ENCODE measurements at regions not wholly inside any gene's neighbourhood (a gene's known extent, or its start where the extent isn't known, plus 50 kb on each side); places are given as distances from the start of the nearest gene placed in this dataset.

- H3K4me3 ChIP-seq (ENCODE audit: low read length), result no peak overlapping the region
- H3K36me3 ChIP-seq (ENCODE audit: control insufficient read depth, insufficient read depth, low read length), result no peaks in the 10 kb centered on the region
- DNase-seq, result no peak
- H3K4me1 Mint-ChIP-seq, result no peaks in the 10 kb centered on the region
- no peaks in the 10 kb centered on the region for H3K27me3 ChIP-seq (ENCODE audit: control insufficient read depth, insufficient read depth, low read length, poor library complexity, severe bottlenecking)
- H3K36me3 Mint-ChIP-seq (ENCODE audit: low read depth), result no peaks in the 10 kb centered on the region
- no peak overlapping the region for H3K27ac Mint-ChIP-seq
- no peaks in the 10 kb centered on the region for H3K27me3 Mint-ChIP-seq (ENCODE audit: insufficient read depth)
- H3K9me3 Mint-ChIP-seq, result peaks cover 2% of the 10 kb centered on the region
- no peak overlapping the region for H3K9ac ChIP-seq (ENCODE audit: extremely low read depth, low read length, poor library complexity, severe bottlenecking)
- H3K27ac ChIP-seq (ENCODE audit: low read depth, low read length), result no peak overlapping the region
- no peaks in the 10 kb centered on the region for H3K4me1 ChIP-seq (ENCODE audit: control insufficient read depth, insufficient read depth, low read length)
- H3K9me3 ChIP-seq (ENCODE audit: control insufficient read depth, low read length), result no peaks in the 10 kb centered on the region
- TF ChIP-seq, protein P1, sequence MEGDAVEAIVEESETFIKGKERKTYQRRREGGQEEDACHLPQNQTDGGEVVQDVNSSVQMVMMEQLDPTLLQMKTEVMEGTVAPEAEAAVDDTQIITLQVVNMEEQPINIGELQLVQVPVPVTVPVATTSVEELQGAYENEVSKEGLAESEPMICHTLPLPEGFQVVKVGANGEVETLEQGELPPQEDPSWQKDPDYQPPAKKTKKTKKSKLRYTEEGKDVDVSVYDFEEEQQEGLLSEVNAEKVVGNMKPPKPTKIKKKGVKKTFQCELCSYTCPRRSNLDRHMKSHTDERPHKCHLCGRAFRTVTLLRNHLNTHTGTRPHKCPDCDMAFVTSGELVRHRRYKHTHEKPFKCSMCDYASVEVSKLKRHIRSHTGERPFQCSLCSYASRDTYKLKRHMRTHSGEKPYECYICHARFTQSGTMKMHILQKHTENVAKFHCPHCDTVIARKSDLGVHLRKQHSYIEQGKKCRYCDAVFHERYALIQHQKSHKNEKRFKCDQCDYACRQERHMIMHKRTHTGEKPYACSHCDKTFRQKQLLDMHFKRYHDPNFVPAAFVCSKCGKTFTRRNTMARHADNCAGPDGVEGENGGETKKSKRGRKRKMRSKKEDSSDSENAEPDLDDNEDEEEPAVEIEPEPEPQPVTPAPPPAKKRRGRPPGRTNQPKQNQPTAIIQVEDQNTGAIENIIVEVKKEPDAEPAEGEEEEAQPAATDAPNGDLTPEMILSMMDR (conservative IDR thresholded peaks at IDR 0.05), result no peak
- no peak overlapping the region for H3K4me3 Mint-ChIP-seq
- 92 to 94% methylated on average over 5 to 11 of the region's 11 CpGs for WGBS, 2 experiments (ENCODE audit: insufficient coverage in 1 of 2, insufficient read length in 1 of 2)
Measured at GRCh38 chr4:100900134-100900533, 382.3 kb upstream of the EMCN start.

- H3K36me3 Mint-ChIP-seq (ENCODE audit: low read depth), result no peaks in the 10 kb centered on the region
- H3K4me1 Mint-ChIP-seq, result no peaks in the 10 kb centered on the region
Measured at GRCh38 chr4:100898844-100899243, 381.0 kb upstream of the EMCN start.

GRCh38 chr4:100895556-100896197, 377.9 kb upstream of the EMCN start:
- Mint-ChIP-seq H3K4me1 (no peaks in the 10 kb centered on the region), H3K27me3 (ENCODE audit: insufficient read depth) (no peaks in the 10 kb centered on the region), H3K4me3 (no peak overlapping the region), H3K9me3 (peaks cover under 1% of the 10 kb centered on the region), H3K27ac (no peak overlapping the region), H3K36me3 (ENCODE audit: low read depth) (no peaks in the 10 kb centered on the region)
- no peaks in the 10 kb centered on the region for H3K4me1 ChIP-seq (ENCODE audit: control insufficient read depth, insufficient read depth, low read length)
- TF ChIP-seq, protein P1 (conservative IDR thresholded peaks at IDR 0.05), result no peak
- H3K9me3 ChIP-seq (ENCODE audit: control insufficient read depth, low read length), result peaks cover 3% of the 10 kb centered on the region
- no peak overlapping the region for H3K27ac ChIP-seq (ENCODE audit: low read depth, low read length)
- no peaks in the 10 kb centered on the region for H3K36me3 ChIP-seq (ENCODE audit: control insufficient read depth, insufficient read depth, low read length)
- WGBS, 2 experiments (ENCODE audit: insufficient coverage in 1 of 2, insufficient read length in 1 of 2), result 93 to 95% methylated on average over 4 to 7 of the region's 8 CpGs
- H3K9ac ChIP-seq (ENCODE audit: extremely low read depth, low read length, poor library complexity, severe bottlenecking), result no peak overlapping the region
- DNase-seq, result no peak
- no peak overlapping the region for H3K4me3 ChIP-seq (ENCODE audit: low read length)
- no peaks in the 10 kb centered on the region for H3K27me3 ChIP-seq (ENCODE audit: control insufficient read depth, insufficient read depth, low read length, poor library complexity, severe bottlenecking)

More at GRCh38 chr4:100898844-100899243, 381.0 kb upstream of the EMCN start:
- no peak overlapping the region for H3K27ac ChIP-seq (ENCODE audit: low read depth, low read length)
- DNase-seq, result no peak
- no peak overlapping the region for H3K9ac ChIP-seq (ENCODE audit: extremely low read depth, low read length, poor library complexity, severe bottlenecking)
- Mint-ChIP-seq H3K4me3 (no peak overlapping the region), H3K27me3 (ENCODE audit: insufficient read depth) (no peaks in the 10 kb centered on the region), H3K9me3 (no peaks in the 10 kb centered on the region), H3K27ac (no peak overlapping the region)
- no peaks in the 10 kb centered on the region for H3K9me3 ChIP-seq (ENCODE audit: control insufficient read depth, low read length)
- no peaks in the 10 kb centered on the region for H3K4me1 ChIP-seq (ENCODE audit: control insufficient read depth, insufficient read depth, low read length)
- no peaks in the 10 kb centered on the region for H3K36me3 ChIP-seq (ENCODE audit: control insufficient read depth, insufficient read depth, low read length)
- TF ChIP-seq, protein P1 (conservative IDR thresholded peaks at IDR 0.05), result no peak
- H3K27me3 ChIP-seq (ENCODE audit: control insufficient read depth, insufficient read depth, low read length, poor library complexity, severe bottlenecking), result no peaks in the 10 kb centered on the region
- no peak overlapping the region for H3K4me3 ChIP-seq (ENCODE audit: low read length)

Data from endodermal cell (in vitro differentiated cells).